Endothelial cell of umbilical vein (primary cell): ENCODE measurements at regions not wholly inside any gene's neighbourhood (a gene's known extent, or its start where the extent isn't known, plus 50 kb on each side); places are given as distances from the start of the nearest gene placed in this dataset.

Experiments
- BruUV-seq: library from RNA; stranded (reverse); fragments of 400-500 nt; replicated peaks from 2 replicates; lab custom pipeline; 2021; lab: Mats Ljungman, UMichigan
- CTCF ChIA-PET: fragments of 300-600, 350-600 bp; sonication (Branson Sonifier 250); formaldehyde crosslinking; loops from one replicate; lab custom pipeline; 2021; ENCODE audit warnings: antibody characterized with exemption, inconsistent platforms; lab: Charles Lee
- POLR2A ChIA-PET: fragments of 300-600, 350-600 bp; sonication (Branson Sonifier 250); formaldehyde crosslinking; loops from one replicate; lab custom pipeline; 2021; ENCODE audit warnings: antibody characterized with exemption, inconsistent platforms; lab: Charles Lee
- DNase-seq: peaks from one replicate; pipeline ENCODE4 v3.0.0-alpha.2; 2011; ENCODE audit warnings: low read depth, low spot score
- FAIRE-seq: peaks from 2 replicates; lab custom pipeline; 2011; peaks lifted over from hg19 to GRCh38; lab: Jason Lieb, UNC
- H2AFZ ChIP-seq: 2 replicates; pipeline ENCODE4 v1.6.0; 2012; ENCODE audit warnings: low read depth, low read length, control low read depth, inconsistent platforms
- H3K27ac ChIP-seq: 2 replicates; pipeline ENCODE4 v1.5.1; 2011; ENCODE audit warnings: low read depth, mild to moderate bottlenecking, control low read depth, low read length, moderate library complexity; ENCODE audit not compliant: insufficient read depth
- H3K27me3 ChIP-seq, 2 experiments: 2 replicates each; pipeline versions ENCODE4 v1.6.0 to v1.6.1; 2011; ENCODE audit warnings: low read length in 2 of 2, mixed read lengths in 1 of 2; ENCODE audit not compliant: control insufficient read depth in 2 of 2, insufficient read depth in 2 of 2
- H3K36me3 ChIP-seq, 2 experiments: 2 replicates in 1 of 2; 3 replicates in 1 of 2; pipeline ENCODE4 v1.5.1; 2011; ENCODE audit warnings: low read length in 2 of 2, mild to moderate bottlenecking in 1 of 2, moderate library complexity in 1 of 2; ENCODE audit not compliant: control insufficient read depth in 2 of 2, insufficient read depth in 2 of 2; ENCODE audit errors: extremely low read depth in 1 of 2
- H3K4me1 ChIP-seq: 3 replicates; pipeline ENCODE4 v1.5.1; 2011; ENCODE audit warnings: mild to moderate bottlenecking, low read length; ENCODE audit not compliant: control insufficient read depth, insufficient read depth; ENCODE audit errors: extremely low read depth
- H3K4me2 ChIP-seq: 2 replicates; pipeline ENCODE4 v1.6.1; 2011; ENCODE audit warnings: low read length, control low read depth, mixed read lengths; ENCODE audit not compliant: insufficient read depth
- H3K4me3 ChIP-seq, 3 experiments: fragments of 200-600 bp in 1 of 3; sonication (generic), shearing (Covaris generic) in 1 of 3; replicated peaks in 1 of 3; 2 replicates each; pipeline ENCODE4 v1.5.1; 2011 to 2016; ENCODE audit warnings: control low read depth in 3 of 3, low read length in 3 of 3, mild to moderate bottlenecking in 2 of 3, inconsistent platforms in 1 of 3, low read depth in 1 of 3, moderate library complexity in 1 of 3; ENCODE audit not compliant: insufficient read depth in 1 of 3
- H3K79me2 ChIP-seq: 2 replicates; pipeline ENCODE4 v1.6.0; 2012; ENCODE audit warnings: low read length, inconsistent platforms; ENCODE audit not compliant: control insufficient read depth, insufficient read depth
- H3K9ac ChIP-seq: replicated peaks from 2 replicates; pipeline ENCODE3; 2011; ENCODE audit warnings: low read length, control low read depth; ENCODE audit not compliant: insufficient read depth; ENCODE audit errors: extremely low read depth
- H3K9me1 ChIP-seq: replicated peaks from 3 replicates; pipeline ENCODE4 v1.6.0; 2011; ENCODE audit warnings: mild to moderate bottlenecking, low read length; ENCODE audit not compliant: control insufficient read depth, insufficient read depth; ENCODE audit errors: extremely low read depth
- H3K9me3 ChIP-seq: replicated peaks from 2 replicates; pipeline ENCODE4 v1.5.1; 2012; ENCODE audit warnings: low read length, inconsistent platforms; ENCODE audit not compliant: control insufficient read depth, insufficient read depth
- H4K20me1 ChIP-seq: replicated peaks from 2 replicates; pipeline ENCODE3; 2011; ENCODE audit warnings: mild to moderate bottlenecking, low read length; ENCODE audit not compliant: control insufficient read depth, insufficient read depth; ENCODE audit errors: extremely low read depth
- CTCF ChIP-seq, 2 donors: IDR thresholded peaks; 1 replicate in 1 of 2; 2 replicates in 1 of 2; pipeline ENCODE4 v1.5.1; 2011; ENCODE audit warnings: low read length in 2 of 2, mild to moderate bottlenecking in 2 of 2, moderate library complexity in 2 of 2, control low read depth in 1 of 2, inconsistent platforms in 1 of 2, low read depth in 1 of 2; ENCODE audit not compliant: insufficient read depth in 1 of 2; ENCODE audit errors: extremely low read depth in 1 of 2
- FOS ChIP-seq: IDR thresholded peaks from 2 replicates; pipeline ENCODE4 v1.6.1; 2011; ENCODE audit warnings: mild to moderate bottlenecking, low read length, moderate library complexity, borderline replicate concordance; ENCODE audit not compliant: insufficient read depth
- MAX ChIP-seq: IDR thresholded peaks from 2 replicates; pipeline ENCODE4 v1.6.1; 2011; ENCODE audit not compliant: insufficient read depth, insufficient read length
- POLR2A ChIP-seq: IDR thresholded peaks from 2 replicates; pipeline ENCODE4 v1.6.1; 2012; ENCODE audit warnings: low read depth, mild to moderate bottlenecking, control low read depth, low read length
- dilution Hi-C: fragments of 300-500 bp; cut with MboI; formaldehyde crosslinking; loops from one replicate; pipeline ENCODE4 v1.15.0; 2019; ENCODE audit warnings: low sequenced_read_pairs; ENCODE audit not compliant: extremely low pct_ligation_motif_present
- intact Hi-C: fragments of 100-400 bp; cut with micrococcal nuclease; formaldehyde crosslinking; loops from one replicate; pipeline ENCODE4 v1.10.0; 2022

GRCh38 chr4:31687717-31688342, 967.7 kb downstream of the PCDH7 start:
- no peaks in the 10 kb centered on the region for H3K27me3 ChIP-seq
- H3K9me1 ChIP-seq: no peaks in the 10 kb centered on the region
- DNase-seq: no peak
- H3K4me1 ChIP-seq: no peaks in the 10 kb centered on the region
- H3K27ac ChIP-seq: no peak overlapping the region
- H3K9me3 ChIP-seq: no peaks in the 10 kb centered on the region
- ChIA-PET CTCF (no interaction called here), POLR2A (no interaction called here)
- no peak overlapping the region for H3K4me2 ChIP-seq
- H3K79me2 ChIP-seq: no peaks in the 10 kb centered on the region
- no peaks in the 10 kb centered on the region for H4K20me1 ChIP-seq
- no peak overlapping the region for H2AFZ ChIP-seq
- intact Hi-C loops: no loop called here
- no peak overlapping the region for H3K9ac ChIP-seq
- FAIRE-seq: no peak
- dilution Hi-C loops: no loop called here
- no TSS peak for BruUV-seq
- TF ChIP-seq FOS: no peak
- TF ChIP-seq MAX: no peak
- H3K4me3 ChIP-seq: no peak overlapping the region
- H3K36me3 ChIP-seq: no peaks in the 10 kb centered on the region

- no peaks in the 10 kb centered on the region for H3K79me2 ChIP-seq
- intact Hi-C loops (no loop called here), dilution Hi-C loops (no loop called here)
- no peaks in the 10 kb centered on the region for H3K36me3 ChIP-seq
- TF ChIP-seq POLR2A: no peak
- peak in 1 of 2 donors; percentile 20 for TF ChIP-seq CTCF (IDR thresholded peaks at IDR 0.05; ENCODE audit: extremely low read depth in 1 of 2, insufficient read depth in 1 of 2, low read depth in 1 of 2, low read length in 2 of 2)
- BruUV-seq: no TSS peak
- H3K27me3 ChIP-seq: no peaks in the 10 kb centered on the region
- no peaks in the 10 kb centered on the region for H3K4me1 ChIP-seq
- DNase-seq (peak; percentile 33), FAIRE-seq (no peak)
- H3K4me3 ChIP-seq: no peak overlapping the region
- ChIA-PET POLR2A (no interaction called here), CTCF (no interaction called here)
- no peaks in the 10 kb centered on the region for H4K20me1 ChIP-seq
- H3K27ac ChIP-seq: no peak overlapping the region
- no peak overlapping the region for H3K9ac ChIP-seq
- H2AFZ ChIP-seq: no peak overlapping the region
- no peaks in the 10 kb centered on the region for H3K9me1 ChIP-seq
- no peak overlapping the region for H3K4me2 ChIP-seq
- no peaks in the 10 kb centered on the region for H3K9me3 ChIP-seq
Measured at GRCh38 chr4:31692399-31692940, 972.3 kb downstream of the PCDH7 start.
